T-helper 2 cell (primary cell): ENCODE measurements at regions not wholly inside any gene's neighbourhood (a gene's known extent, or its start where the extent isn't known, plus 50 kb on each side); places are given as distances from the start of the nearest gene placed in this dataset.

Experiments used
- DNase-seq, 5 experiments: peaks; one replicate each; pipeline versions ENCODE4 v3.0.0 to v3.0.0-alpha.2; 2012 to 2022

GRCh38 chr2:184463866-184464248 lies 134.5 kb upstream of the ZNF804A start:
- DNase-seq = no peak

GRCh38 chr2:184468826-184469225 lies 129.5 kb upstream of the ZNF804A start:
- no peak for DNase-seq

GRCh38 chr2:184472481-184472880 lies 125.8 kb upstream of the ZNF804A start:
- no peak for DNase-seq

GRCh38 chr2:184481865-184482264 lies 116.5 kb upstream of the ZNF804A start:
- no peak for DNase-seq

GRCh38 chr2:184498936-184499335 lies 99.4 kb upstream of the ZNF804A start:
- DNase-seq = no peak

GRCh38 chr2:184504252-184504651 lies 94.1 kb upstream of the ZNF804A start:
- no peak for DNase-seq

- DNase-seq = no peak
Observed at GRCh38 chr2:184507254-184507653, 91.1 kb upstream of the ZNF804A start.

- no peak for DNase-seq
Observed at GRCh38 chr2:184517402-184517801, 80.9 kb upstream of the ZNF804A start.

GRCh38 chr2:184520441-184520840 lies 77.9 kb upstream of the ZNF804A start:
- no peak for DNase-seq

GRCh38 chr2:184523732-184524131 lies 74.6 kb upstream of the ZNF804A start:
- no peak for DNase-seq

GRCh38 chr2:184524551-184525382 lies 73.6 kb upstream of the ZNF804A start:
- no peak for DNase-seq

- DNase-seq = no peak
Observed at GRCh38 chr2:184527058-184527457, 71.3 kb upstream of the ZNF804A start.

GRCh38 chr2:184528119-184528518 lies 70.2 kb upstream of the ZNF804A start:
- no peak for DNase-seq

- DNase-seq = no peak
Observed at GRCh38 chr2:184530239-184530638, 68.1 kb upstream of the ZNF804A start.

- DNase-seq = no peak
Observed at GRCh38 chr2:184530959-184531358, 67.4 kb upstream of the ZNF804A start.

- no peak for DNase-seq
Observed at GRCh38 chr2:184532551-184532950, 65.8 kb upstream of the ZNF804A start.

GRCh38 chr2:184534986-184535385 lies 63.3 kb upstream of the ZNF804A start:
- DNase-seq = no peak

- DNase-seq = no peak
Observed at GRCh38 chr2:184540246-184540789, 58.0 kb upstream of the ZNF804A start.

GRCh38 chr2:184541591-184541990 lies 56.7 kb upstream of the ZNF804A start:
- no peak for DNase-seq

- no peak for DNase-seq
Observed at GRCh38 chr2:184543832-184544231, 54.5 kb upstream of the ZNF804A start.
